NCI-H82 treated with DMSO at 0.1 percent for 48 hours (cell line): ENCODE measurements at regions not wholly inside any gene's neighbourhood (a gene's known extent, or its start where the extent isn't known, plus 50 kb on each side); places are given as distances from the start of the nearest gene placed in this dataset.

Source experiments
- DNase-seq: peaks from one replicate; lab custom pipeline; 2025; ENCODE audit not compliant: unreplicated experiment; lab: John Stamatoyannopoulos, UW

DNA sequence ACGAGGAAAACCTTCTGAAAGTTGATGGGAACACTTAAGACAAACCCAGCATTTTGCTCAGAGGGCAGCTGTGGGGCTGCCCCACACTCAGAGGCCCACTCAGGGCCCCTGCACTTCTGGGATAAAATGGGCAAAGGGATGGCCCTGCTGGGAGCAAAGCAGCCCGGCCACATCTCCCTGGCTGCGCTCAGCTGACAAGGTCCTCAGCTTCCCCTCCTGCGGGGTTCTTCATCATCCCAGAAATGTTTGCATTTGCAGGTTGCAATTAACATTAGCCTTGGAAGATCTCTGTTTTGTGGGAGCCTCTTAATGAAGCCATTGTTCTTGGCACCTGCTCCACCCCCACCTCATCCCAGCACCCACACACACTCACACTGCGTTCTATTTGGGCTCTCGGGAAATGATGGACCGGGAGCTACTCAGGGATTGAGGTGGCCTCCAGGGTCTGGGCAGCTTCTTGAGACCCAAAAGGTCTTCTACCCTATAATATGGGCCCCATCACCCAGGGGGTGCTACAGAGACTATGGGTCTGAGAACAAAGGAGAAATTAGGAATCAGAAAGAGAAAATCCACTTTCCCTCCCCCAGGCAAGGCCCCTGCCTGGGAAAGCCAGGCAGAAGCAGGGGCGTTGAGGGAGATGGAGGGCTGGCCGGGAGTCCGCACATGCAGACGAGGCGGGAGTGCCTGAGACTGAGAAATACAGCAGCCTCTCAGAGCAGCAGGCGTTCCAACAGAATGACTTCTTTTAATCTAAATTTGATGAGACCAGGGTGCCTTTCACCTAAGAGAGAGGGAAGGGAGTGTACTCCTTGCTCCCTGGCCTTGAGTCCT lies 53.7 kb upstream of the RPL38 start:
- no peak for DNase-seq

DNA sequence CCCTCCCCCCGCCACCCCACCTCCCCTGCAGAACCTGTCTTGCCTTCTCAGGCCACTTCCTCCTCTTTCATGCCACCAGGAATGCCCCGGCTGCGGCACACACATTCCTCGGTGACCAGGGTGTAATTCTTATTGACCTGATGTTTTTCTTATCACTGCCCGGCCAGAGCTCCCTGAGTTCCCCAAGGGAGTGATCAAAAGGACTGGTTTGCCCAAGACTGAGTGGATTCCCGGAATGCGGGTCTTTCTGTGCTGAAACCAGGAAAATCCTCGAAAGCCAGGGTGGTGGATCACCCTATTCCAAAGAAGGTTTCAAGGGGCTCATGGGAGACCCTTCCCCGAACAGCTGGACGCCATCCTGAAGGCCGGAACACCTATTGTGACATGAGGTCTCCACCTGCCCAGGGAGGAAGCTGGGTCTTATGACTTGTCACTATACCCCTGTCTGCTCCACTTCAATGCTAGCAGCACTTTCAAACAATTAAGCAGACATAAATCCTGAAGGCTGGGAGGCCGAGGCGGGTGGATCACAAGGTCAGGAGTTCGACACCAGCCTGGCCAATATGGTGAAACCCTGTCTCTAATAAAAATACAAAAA lies 53.0 kb upstream of the RPL38 start:
- no peak for DNase-seq

DNA sequence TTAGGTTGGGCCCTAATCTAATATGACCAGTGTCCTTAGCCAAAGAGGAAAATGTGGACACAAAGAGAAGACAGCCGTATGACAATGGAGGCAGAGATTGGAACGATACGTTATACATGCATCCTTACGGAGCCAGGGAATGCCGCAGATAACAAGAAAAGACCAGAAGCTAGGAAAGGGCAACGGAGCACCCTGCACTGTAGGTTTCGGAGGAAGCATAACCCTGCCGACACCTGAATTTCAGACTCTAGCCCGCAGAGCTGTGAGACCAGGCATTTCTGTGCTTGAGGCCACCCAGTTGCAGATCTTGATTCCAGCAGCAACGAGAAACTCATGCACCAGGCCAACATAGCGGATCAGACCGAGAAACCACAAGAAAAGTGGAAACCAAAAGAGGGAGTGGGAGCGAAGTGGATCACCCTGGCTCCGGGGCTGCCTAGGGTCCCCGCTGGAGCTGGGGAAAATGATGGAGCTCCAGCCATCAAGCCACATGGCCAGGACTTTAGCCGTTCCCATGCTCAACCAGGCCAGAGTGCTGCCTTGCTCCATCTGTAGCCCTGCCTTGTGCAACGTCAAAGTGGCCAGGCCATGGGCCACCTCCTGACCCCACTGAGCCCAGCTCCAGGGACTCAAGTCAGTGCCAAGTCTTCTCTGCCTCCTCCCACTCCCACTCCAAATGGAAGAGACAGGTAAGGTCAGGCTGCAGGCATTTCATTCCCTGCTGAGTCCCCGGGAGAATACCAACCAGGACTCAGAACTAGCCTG lies 51.7 kb upstream of the RPL38 start:
- DNase-seq: no peak

GRCh38 chr17:74152591-74153455 lies 50.7 kb upstream of the RPL38 start:
- DNase-seq: no peak

- DNase-seq: no peak
Observed at GRCh38 chr17:74153456-74153810, 50.0 kb upstream of the RPL38 start.
